Hepatocyte (in vitro differentiated cells): ENCODE measurements at regions not wholly inside any gene's neighbourhood (a gene's known extent, or its start where the extent isn't known, plus 50 kb on each side); places are given as distances from the start of the nearest gene placed in this dataset.

Experiments
- DNase-seq: peaks from one replicate; pipeline ENCODE4 v3.0.0-alpha.2; 2016; ENCODE audit warnings: low spot score
- H2AFZ ChIP-seq: fragments of 200-600 bp; sonication (generic); 2 replicates; pipeline ENCODE4 v1.6.0; 2016; ENCODE audit warnings: antibody characterized with exemption, mild to moderate bottlenecking
- H3K27ac ChIP-seq: fragments of 200-600 bp; sonication (generic); 2 replicates; pipeline ENCODE4 v1.5.1; 2016; ENCODE audit warnings: mild to moderate bottlenecking
- H3K27me3 ChIP-seq: fragments of 200-600 bp; sonication (generic); 2 replicates; pipeline ENCODE4 v1.6.1; 2016
- H3K36me3 ChIP-seq: fragments of 200-600 bp; sonication (generic); replicated peaks from 2 replicates; pipeline ENCODE4 v1.5.1; 2016; ENCODE audit warnings: low read depth; ENCODE audit not compliant: insufficient read depth
- H3K4me1 ChIP-seq: fragments of 200-600 bp; sonication (generic); 2 replicates; pipeline ENCODE4 v1.5.1; 2016; ENCODE audit warnings: mild to moderate bottlenecking, moderate library complexity; ENCODE audit not compliant: insufficient read depth
- H3K4me2 ChIP-seq: fragments of 200-600 bp; sonication (generic); 2 replicates; pipeline ENCODE4 v1.6.0; 2016
- H3K4me3 ChIP-seq: fragments of 200-600 bp; sonication (generic); 2 replicates; pipeline ENCODE4 v1.5.1; 2016; ENCODE audit warnings: mild to moderate bottlenecking
- H3K79me2 ChIP-seq: fragments of 200-600 bp; sonication (generic); 2 replicates; pipeline ENCODE4 v1.6.0; 2017; ENCODE audit warnings: mild to moderate bottlenecking
- H3K9me2 ChIP-seq: fragments of 200-600 bp; sonication (generic); replicated peaks from 2 replicates; pipeline ENCODE4 v1.6.0; 2017; ENCODE audit warnings: mild to moderate bottlenecking; ENCODE audit not compliant: insufficient read depth
- H3K9me3 ChIP-seq: fragments of 200-600 bp; sonication (generic); 2 replicates; pipeline ENCODE4 v1.5.1; 2016; ENCODE audit warnings: low read depth, mild to moderate bottlenecking
- H4K20me1 ChIP-seq: fragments of 200-600 bp; sonication (generic); 2 replicates; pipeline ENCODE4 v1.6.0; 2016; ENCODE audit warnings: mild to moderate bottlenecking; ENCODE audit not compliant: insufficient read depth, poor library complexity, severe bottlenecking
- EZH2 ChIP-seq: fragments of 200-600 bp; sonication (generic); IDR thresholded peaks from 2 replicates; pipeline ENCODE4 v1.6.1; 2016; ENCODE audit warnings: antibody characterized with exemption, mild to moderate bottlenecking, borderline replicate concordance
- EZH2phosphoT487 ChIP-seq: fragments of 200-600 bp; sonication (generic); IDR thresholded peaks from one replicate; pipeline ENCODE4 v1.6.1; 2018; ENCODE audit warnings: antibody characterized with exemption, mild to moderate bottlenecking, low read depth, moderate library complexity; ENCODE audit not compliant: unreplicated experiment, severe bottlenecking
- WGBS: methylation state at CpG from one replicate; pipeline ENCODE4 v1.1.6; 2016; ENCODE audit warnings: low lambda C conversion rate; ENCODE audit errors: missing lambda C conversion rate; 5-methylcytosine and 5-hydroxymethylcytosine counted together
- TF ChIP-seq, protein P1 (sequence below): fragments of 200-600 bp; sonication (generic); IDR thresholded peaks from 2 replicates; pipeline ENCODE4 v1.5.1; 2016; ENCODE audit warnings: antibody characterized with exemption, mild to moderate bottlenecking; ENCODE audit not compliant: poor library complexity

DNA sequence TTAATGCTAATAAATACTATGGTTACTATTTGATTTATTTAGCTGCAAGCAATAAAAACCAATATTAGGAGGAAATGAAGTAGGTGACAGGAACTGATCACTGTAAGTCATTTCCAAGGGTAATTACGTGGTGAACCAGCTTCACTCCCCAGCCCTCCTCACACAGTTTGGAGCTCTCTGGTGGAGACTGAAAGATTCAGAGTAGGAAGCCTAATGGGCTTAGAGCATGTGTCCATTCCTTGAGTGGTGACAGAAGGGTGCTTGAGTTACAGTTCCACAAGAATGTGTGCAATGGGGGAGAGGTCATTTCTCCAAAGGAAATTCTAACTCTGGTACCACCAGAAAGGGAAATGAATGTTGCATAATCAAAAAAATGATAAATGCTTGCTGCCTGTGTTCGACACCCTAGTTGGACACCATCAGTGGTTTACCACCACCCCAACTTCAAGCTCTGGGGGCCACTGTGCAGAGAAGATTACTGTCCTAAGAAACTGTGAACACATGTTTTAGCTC lies 285.1 kb upstream of the MMADHC start:
- Histone ChIP-seq H3K9me2 (no peaks in the 10 kb centered on the region), H4K20me1 (no peaks in the 10 kb centered on the region), H3K9me3 (no peaks in the 10 kb centered on the region), H3K27me3 (no peaks in the 10 kb centered on the region), H2AFZ (no peak overlapping the region), H3K4me1 (no peaks in the 10 kb centered on the region), H3K36me3 (no peaks in the 10 kb centered on the region), H3K27ac (no peak overlapping the region), H3K4me2 (no peak overlapping the region), H3K4me3 (no peak overlapping the region), H3K79me2 (no peaks in the 10 kb centered on the region)
- WGBS, result 92% methylated on average over 2 of the region's 2 CpGs
- no peak for DNase-seq
- TF ChIP-seq EZH2phosphoT487 (no peak), EZH2 (no peak)
- TF ChIP-seq, protein P1, sequence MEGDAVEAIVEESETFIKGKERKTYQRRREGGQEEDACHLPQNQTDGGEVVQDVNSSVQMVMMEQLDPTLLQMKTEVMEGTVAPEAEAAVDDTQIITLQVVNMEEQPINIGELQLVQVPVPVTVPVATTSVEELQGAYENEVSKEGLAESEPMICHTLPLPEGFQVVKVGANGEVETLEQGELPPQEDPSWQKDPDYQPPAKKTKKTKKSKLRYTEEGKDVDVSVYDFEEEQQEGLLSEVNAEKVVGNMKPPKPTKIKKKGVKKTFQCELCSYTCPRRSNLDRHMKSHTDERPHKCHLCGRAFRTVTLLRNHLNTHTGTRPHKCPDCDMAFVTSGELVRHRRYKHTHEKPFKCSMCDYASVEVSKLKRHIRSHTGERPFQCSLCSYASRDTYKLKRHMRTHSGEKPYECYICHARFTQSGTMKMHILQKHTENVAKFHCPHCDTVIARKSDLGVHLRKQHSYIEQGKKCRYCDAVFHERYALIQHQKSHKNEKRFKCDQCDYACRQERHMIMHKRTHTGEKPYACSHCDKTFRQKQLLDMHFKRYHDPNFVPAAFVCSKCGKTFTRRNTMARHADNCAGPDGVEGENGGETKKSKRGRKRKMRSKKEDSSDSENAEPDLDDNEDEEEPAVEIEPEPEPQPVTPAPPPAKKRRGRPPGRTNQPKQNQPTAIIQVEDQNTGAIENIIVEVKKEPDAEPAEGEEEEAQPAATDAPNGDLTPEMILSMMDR, result no peak

DNA sequence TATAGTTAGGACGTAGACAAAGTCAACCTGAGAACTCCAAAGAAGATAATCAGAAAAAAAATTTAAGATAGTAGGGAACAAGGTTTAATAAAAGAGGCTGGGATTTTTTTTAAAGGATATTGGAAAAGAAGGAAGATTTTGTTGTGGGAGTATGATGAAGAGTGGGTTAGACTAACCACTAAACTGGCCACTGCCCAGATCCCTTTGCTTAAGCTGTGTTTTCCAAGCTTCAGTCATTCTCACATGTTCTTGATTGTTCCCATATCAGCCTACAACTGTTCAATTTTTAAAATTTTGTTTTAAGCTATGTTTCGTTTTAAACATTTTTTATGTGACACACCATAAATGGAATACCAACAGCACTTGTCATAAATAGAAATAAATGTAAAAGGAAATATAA lies 284.5 kb upstream of the MMADHC start:
- Histone ChIP-seq H3K4me3 (no peak overlapping the region), H3K4me2 (no peak overlapping the region), H3K27me3 (no peaks in the 10 kb centered on the region), H3K36me3 (no peaks in the 10 kb centered on the region), H4K20me1 (no peaks in the 10 kb centered on the region), H3K27ac (no peak overlapping the region), H2AFZ (no peak overlapping the region), H3K9me2 (no peaks in the 10 kb centered on the region), H3K79me2 (no peaks in the 10 kb centered on the region), H3K4me1 (no peaks in the 10 kb centered on the region), H3K9me3 (no peaks in the 10 kb centered on the region)
- TF ChIP-seq, protein P1, result no peak
- no peak for TF ChIP-seq EZH2phosphoT487
- no peak for TF ChIP-seq EZH2
- DNase-seq, result no peak
- 44% methylated on average over 2 of the region's 2 CpGs for WGBS

DNA sequence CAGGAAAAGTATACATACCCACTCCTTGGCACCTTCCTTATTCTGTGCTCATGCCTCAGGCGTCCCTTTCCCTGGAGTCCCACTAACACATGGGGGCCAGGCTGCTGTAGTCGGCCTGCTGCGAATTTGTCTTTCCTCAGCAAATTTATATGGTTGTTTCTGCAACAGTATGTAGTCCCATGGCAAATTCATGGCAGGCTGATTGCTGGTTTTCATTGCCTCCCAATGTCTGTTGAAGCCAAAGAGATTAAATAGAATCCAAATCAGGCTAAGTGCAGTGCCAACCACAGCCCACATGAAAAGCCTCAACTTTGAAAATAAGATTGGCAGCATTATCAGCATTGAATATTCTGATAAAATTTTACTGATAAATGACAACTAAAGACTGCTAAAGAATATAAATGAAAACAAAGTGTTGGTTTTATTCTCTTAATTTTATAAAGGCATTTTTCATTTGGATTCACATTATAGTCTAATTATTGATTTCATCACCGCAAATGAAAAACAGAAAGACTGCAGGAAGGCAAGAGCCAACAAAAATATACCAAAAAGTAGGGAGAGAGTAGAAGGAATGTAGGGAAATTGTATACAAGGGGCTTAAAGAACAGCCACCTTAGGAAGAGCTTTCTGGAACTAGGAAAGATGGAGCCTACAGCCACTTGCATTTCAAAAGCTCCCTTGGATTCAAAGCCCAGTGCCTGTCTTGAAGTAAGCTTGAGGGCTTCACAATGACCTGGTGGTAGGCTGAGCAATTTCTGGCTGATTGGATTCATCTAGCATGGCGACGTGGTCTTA lies 283.7 kb upstream of the MMADHC start:
- Histone ChIP-seq H3K27me3 (no peaks in the 10 kb centered on the region), H3K9me2 (no peaks in the 10 kb centered on the region), H2AFZ (no peak overlapping the region), H3K36me3 (no peaks in the 10 kb centered on the region), H3K4me3 (no peak overlapping the region), H3K79me2 (no peaks in the 10 kb centered on the region), H3K27ac (no peak overlapping the region), H3K9me3 (no peaks in the 10 kb centered on the region), H3K4me1 (no peaks in the 10 kb centered on the region), H4K20me1 (no peaks in the 10 kb centered on the region), H3K4me2 (no peak overlapping the region)
- WGBS, result 96% methylated on average over 6 of the region's 6 CpGs
- DNase-seq, result no peak
- no peak for TF ChIP-seq EZH2

DNA sequence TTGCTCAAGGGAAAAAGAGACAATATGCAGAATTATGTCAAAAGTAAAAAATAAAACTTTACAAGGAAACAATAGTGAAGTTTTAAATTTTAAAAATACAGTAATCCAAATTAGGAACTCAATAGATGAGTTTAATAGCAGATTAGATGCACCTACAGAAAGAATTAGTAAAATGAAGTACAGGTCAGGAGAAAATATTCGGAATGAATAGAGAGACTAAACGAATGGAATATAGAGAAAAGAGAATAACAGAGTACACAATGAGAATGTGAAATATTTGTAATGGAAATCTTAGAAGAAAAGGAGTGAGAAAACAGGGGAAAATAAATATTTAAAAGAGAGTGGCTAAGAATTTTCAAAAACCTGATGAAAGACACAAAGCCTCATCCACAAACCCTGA lies 275.7 kb upstream of the MMADHC start:
- TF ChIP-seq, protein P1, result no peak
- TF ChIP-seq EZH2phosphoT487 (no peak), EZH2 (no peak)
- no peak for DNase-seq
- H3K4me2 ChIP-seq, result no peak overlapping the region
- H3K27me3 ChIP-seq, result no peaks in the 10 kb centered on the region
- H3K9me3 ChIP-seq, result no peaks in the 10 kb centered on the region
- H2AFZ ChIP-seq, result no peak overlapping the region
- WGBS, result 92% methylated on average over 2 of the region's 2 CpGs
- H3K79me2 ChIP-seq, result no peaks in the 10 kb centered on the region
- H3K4me3 ChIP-seq, result no peak overlapping the region
- H3K9me2 ChIP-seq, result no peaks in the 10 kb centered on the region
- no peaks in the 10 kb centered on the region for H3K4me1 ChIP-seq
- H4K20me1 ChIP-seq, result no peaks in the 10 kb centered on the region
- H3K27ac ChIP-seq, result no peak overlapping the region
- no peaks in the 10 kb centered on the region for H3K36me3 ChIP-seq
